SU-DHL-6 (cell line): ENCODE measurements at regions not wholly inside any gene's neighbourhood (a gene's known extent, or its start where the extent isn't known, plus 50 kb on each side); places are given as distances from the start of the nearest gene placed in this dataset.

Experiments
- H2AFZ ChIP-seq: fragments of 200-600 bp; sonication (generic); 2 replicates; pipeline ENCODE4 v1.6.1; 2014; ENCODE audit warnings: low read depth, mild to moderate bottlenecking, moderate library complexity, mixed read lengths, antibody characterized with exemption, low read length; ENCODE audit not compliant: severe bottlenecking
- H3F3A ChIP-seq: fragments of 200-600 bp; shearing (Covaris generic); 2 replicates; pipeline ENCODE4 v1.6.0; 2016; ENCODE audit warnings: antibody characterized with exemption, mild to moderate bottlenecking; ENCODE audit not compliant: insufficient read depth
- H3K27ac ChIP-seq: fragments of 200-600 bp; sonication (generic); 2 replicates; pipeline ENCODE4 v1.5.1; 2016; ENCODE audit warnings: low read depth, mild to moderate bottlenecking, low read length, moderate library complexity, mixed read lengths
- H3K27me3 ChIP-seq: fragments of 200-600 bp; sonication (generic), shearing (Covaris generic); 2 replicates; pipeline ENCODE4 v1.6.0; 2014; ENCODE audit warnings: mild to moderate bottlenecking, low read length
- H3K36me3 ChIP-seq: fragments of 200-600 bp; sonication (generic); 2 replicates; pipeline ENCODE4 v1.6.1; 2014; ENCODE audit warnings: mild to moderate bottlenecking, low read length, mixed read lengths
- H3K4me2 ChIP-seq: fragments of 300-600, 200-600 bp; shearing (Covaris generic), sonication (generic); 2 replicates; pipeline ENCODE4 v1.6.0; 2014; ENCODE audit warnings: low read length, low read depth, mild to moderate bottlenecking; ENCODE audit not compliant: poor library complexity, severe bottlenecking
- H3K4me3 ChIP-seq: fragments of 200-600 bp; sonication (generic); 2 replicates; pipeline ENCODE4 v1.5.1; 2014; ENCODE audit warnings: antibody characterized with exemption, low read length, mild to moderate bottlenecking, mixed read lengths; ENCODE audit not compliant: insufficient read depth, poor library complexity, severe bottlenecking
- H3K79me2 ChIP-seq: fragments of 200-600 bp; sonication (generic); 2 replicates; pipeline ENCODE4 v1.6.1; 2014; ENCODE audit warnings: mild to moderate bottlenecking, low read length, moderate library complexity; ENCODE audit not compliant: insufficient read depth
- H3K9ac ChIP-seq: fragments of 200-600 bp; sonication (generic); 2 replicates; pipeline ENCODE4 v1.7.0; 2014; ENCODE audit warnings: mild to moderate bottlenecking, low read length
- H3K9me2 ChIP-seq: fragments of 200-600 bp; sonication (generic); replicated peaks from 2 replicates; pipeline ENCODE4 v1.6.1; 2014; ENCODE audit warnings: low read length; ENCODE audit not compliant: insufficient read depth
- H3K9me3 ChIP-seq: fragments of 200-600 bp; sonication (generic); 2 replicates; pipeline ENCODE4 v1.6.1; 2014; ENCODE audit warnings: low read length, mixed read lengths; ENCODE audit not compliant: insufficient read depth
- H4K20me1 ChIP-seq: fragments of 200-600 bp; sonication (generic); 2 replicates; pipeline ENCODE4 v1.6.1; 2014; ENCODE audit warnings: low read depth, mild to moderate bottlenecking, antibody characterized with exemption, low read length, moderate library complexity, mixed read lengths
- EZH2phosphoT487 ChIP-seq: fragments of 200-600 bp; sonication (generic), shearing (Covaris generic); conservative IDR thresholded peaks from 2 replicates; pipeline ENCODE4 v1.6.1; 2018; ENCODE audit warnings: mild to moderate bottlenecking, antibody characterized with exemption, low read length, moderate library complexity, mixed read lengths
- TF ChIP-seq, protein P1 (sequence below): fragments of 200-600 bp; sonication (generic); IDR thresholded peaks from one replicate; pipeline ENCODE4 v1.5.1; 2017; ENCODE audit warnings: antibody characterized with exemption, mild to moderate bottlenecking, low read length, moderate library complexity; ENCODE audit not compliant: insufficient read depth, poor library complexity, severe bottlenecking

- TF ChIP-seq, protein P1, sequence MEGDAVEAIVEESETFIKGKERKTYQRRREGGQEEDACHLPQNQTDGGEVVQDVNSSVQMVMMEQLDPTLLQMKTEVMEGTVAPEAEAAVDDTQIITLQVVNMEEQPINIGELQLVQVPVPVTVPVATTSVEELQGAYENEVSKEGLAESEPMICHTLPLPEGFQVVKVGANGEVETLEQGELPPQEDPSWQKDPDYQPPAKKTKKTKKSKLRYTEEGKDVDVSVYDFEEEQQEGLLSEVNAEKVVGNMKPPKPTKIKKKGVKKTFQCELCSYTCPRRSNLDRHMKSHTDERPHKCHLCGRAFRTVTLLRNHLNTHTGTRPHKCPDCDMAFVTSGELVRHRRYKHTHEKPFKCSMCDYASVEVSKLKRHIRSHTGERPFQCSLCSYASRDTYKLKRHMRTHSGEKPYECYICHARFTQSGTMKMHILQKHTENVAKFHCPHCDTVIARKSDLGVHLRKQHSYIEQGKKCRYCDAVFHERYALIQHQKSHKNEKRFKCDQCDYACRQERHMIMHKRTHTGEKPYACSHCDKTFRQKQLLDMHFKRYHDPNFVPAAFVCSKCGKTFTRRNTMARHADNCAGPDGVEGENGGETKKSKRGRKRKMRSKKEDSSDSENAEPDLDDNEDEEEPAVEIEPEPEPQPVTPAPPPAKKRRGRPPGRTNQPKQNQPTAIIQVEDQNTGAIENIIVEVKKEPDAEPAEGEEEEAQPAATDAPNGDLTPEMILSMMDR: no peak
- TF ChIP-seq EZH2phosphoT487: no peak
- Histone ChIP-seq H3K36me3 (no peaks in the 10 kb centered on the region), H3F3A (no peaks in the 10 kb centered on the region), H3K4me3 (no peak overlapping the region), H3K9me3 (no peaks in the 10 kb centered on the region), H3K9me2 (no peaks in the 10 kb centered on the region), H3K9ac (no peak overlapping the region), H3K27ac (no peak overlapping the region), H2AFZ (no peak overlapping the region), H3K27me3 (no peaks in the 10 kb centered on the region), H4K20me1 (no peaks in the 10 kb centered on the region), H3K79me2 (no peaks in the 10 kb centered on the region), H3K4me2 (no peak overlapping the region)
Measured at GRCh38 chrX:125405339-125405738, 85.7 kb downstream of the TEX13C start.

DNA sequence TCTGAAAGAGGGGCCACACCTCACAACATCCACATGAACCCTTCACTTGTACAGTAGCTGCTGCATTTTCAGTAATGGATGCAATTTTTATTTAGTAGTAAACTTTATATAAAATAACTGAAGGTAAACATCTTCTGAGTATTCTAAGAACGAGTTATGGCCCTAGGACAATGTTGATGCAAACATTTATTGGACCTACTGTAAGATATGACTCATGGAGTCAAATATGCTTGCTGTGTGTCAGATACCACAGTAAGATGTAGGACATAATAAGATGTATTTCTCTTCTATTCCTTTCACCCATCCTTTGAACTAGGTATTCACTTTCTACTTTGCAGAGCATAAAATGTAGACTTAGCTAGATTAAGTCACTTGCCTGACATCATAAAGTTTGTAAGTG is 87.6 kb downstream of the TEX13C start:
- H3F3A ChIP-seq: no peaks in the 10 kb centered on the region
- H3K79me2 ChIP-seq: no peaks in the 10 kb centered on the region
- H3K4me2 ChIP-seq: no peak overlapping the region
- H3K27ac ChIP-seq: no peak overlapping the region
- H3K4me3 ChIP-seq: no peak overlapping the region
- TF ChIP-seq, protein P1: no peak
- no peak for TF ChIP-seq EZH2phosphoT487
- no peaks in the 10 kb centered on the region for H3K9me2 ChIP-seq
- no peaks in the 10 kb centered on the region for H3K27me3 ChIP-seq
- no peaks in the 10 kb centered on the region for H4K20me1 ChIP-seq
- no peak overlapping the region for H2AFZ ChIP-seq
- H3K9me3 ChIP-seq: no peaks in the 10 kb centered on the region
- no peak overlapping the region for H3K9ac ChIP-seq
- no peaks in the 10 kb centered on the region for H3K36me3 ChIP-seq

GRCh38 chrX:125420809-125421208 is 101.1 kb downstream of the TEX13C start:
- no peaks in the 10 kb centered on the region for H3K9me3 ChIP-seq
- no peak for TF ChIP-seq EZH2phosphoT487
- TF ChIP-seq, protein P1: no peak
- H4K20me1 ChIP-seq: no peaks in the 10 kb centered on the region
- H3K27me3 ChIP-seq: no peaks in the 10 kb centered on the region
- no peak overlapping the region for H3K9ac ChIP-seq
- H3K4me2 ChIP-seq: no peak overlapping the region
- H3K79me2 ChIP-seq: no peaks in the 10 kb centered on the region
- H2AFZ ChIP-seq: no peak overlapping the region
- no peaks in the 10 kb centered on the region for H3K36me3 ChIP-seq
- no peak overlapping the region for H3K4me3 ChIP-seq
- no peak overlapping the region for H3K27ac ChIP-seq
- no peaks in the 10 kb centered on the region for H3K9me2 ChIP-seq
- no peaks in the 10 kb centered on the region for H3F3A ChIP-seq

DNA sequence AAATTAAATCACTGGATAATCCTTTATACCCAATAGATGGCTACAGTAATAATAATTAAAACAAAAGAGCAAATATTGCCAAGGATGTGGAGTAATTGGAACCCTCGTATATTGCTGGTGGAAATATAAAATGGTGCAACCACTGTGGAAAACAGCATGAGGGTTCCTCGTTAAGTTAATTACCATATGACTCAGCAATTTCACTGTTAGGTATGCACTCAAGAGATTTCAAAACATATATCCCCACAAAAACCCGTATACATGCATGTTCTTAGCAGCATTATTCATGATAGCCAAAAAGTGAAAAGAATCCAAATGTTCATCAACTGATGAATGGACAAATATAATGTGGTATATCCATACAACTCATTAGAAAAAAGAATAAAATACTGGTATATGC is 103.3 kb downstream of the TEX13C start:
- Histone ChIP-seq H3K9me2 (no peaks in the 10 kb centered on the region), H3K27me3 (no peaks in the 10 kb centered on the region), H3K9me3 (no peaks in the 10 kb centered on the region), H2AFZ (no peak overlapping the region), H3K9ac (no peak overlapping the region), H3K4me2 (no peak overlapping the region), H3K4me3 (no peak overlapping the region), H3K79me2 (no peaks in the 10 kb centered on the region), H4K20me1 (no peaks in the 10 kb centered on the region), H3K27ac (no peak overlapping the region), H3K36me3 (no peaks in the 10 kb centered on the region), H3F3A (no peaks in the 10 kb centered on the region)
- TF ChIP-seq EZH2phosphoT487: no peak
- TF ChIP-seq, protein P1: no peak
